Astrocyte (in vitro differentiated cells and primary cell): ENCODE measurements at regions not wholly inside any gene's neighbourhood (a gene's known extent, or its start where the extent isn't known, plus 50 kb on each side); places are given as distances from the start of the nearest gene placed in this dataset.

Source experiments
- DNase-seq: peaks from one replicate; pipeline ENCODE4 v3.0.0-alpha.2; 2010; ENCODE audit warnings: low read depth
- FAIRE-seq: peaks from 2 replicates; lab custom pipeline; 2011; peaks lifted over from hg19 to GRCh38; lab: Jason Lieb, UNC
- H2AFZ ChIP-seq: 2 replicates; pipeline ENCODE4 v1.6.0; 2012; ENCODE audit warnings: low read depth, low read length, inconsistent platforms
- H3K27ac ChIP-seq: 2 replicates; pipeline ENCODE4 v1.5.1; 2011; ENCODE audit warnings: low read depth, low read length, inconsistent platforms
- H3K27me3 ChIP-seq: 2 replicates; pipeline ENCODE4 v1.6.0; 2011; ENCODE audit warnings: low read length, inconsistent platforms; ENCODE audit not compliant: insufficient read depth
- H3K36me3 ChIP-seq: 2 replicates; pipeline ENCODE4 v1.5.1; 2011; ENCODE audit warnings: low read length, inconsistent platforms; ENCODE audit not compliant: insufficient read depth
- H3K4me1 ChIP-seq: 2 replicates; pipeline ENCODE4 v1.5.1; 2011; ENCODE audit warnings: low read length, inconsistent platforms; ENCODE audit not compliant: insufficient read depth
- H3K4me2 ChIP-seq: 2 replicates; pipeline ENCODE4 v1.6.0; 2012; ENCODE audit warnings: low read length, inconsistent platforms
- H3K4me3 ChIP-seq: 2 replicates; pipeline ENCODE4 v1.5.1; 2011; ENCODE audit warnings: low read depth, mild to moderate bottlenecking, low read length, inconsistent platforms; ENCODE audit not compliant: insufficient read depth
- H3K79me2 ChIP-seq: 2 replicates; pipeline ENCODE4 v1.6.0; 2012; ENCODE audit warnings: mild to moderate bottlenecking, low read length, inconsistent platforms; ENCODE audit not compliant: insufficient read depth
- H3K9ac ChIP-seq: 2 replicates; pipeline ENCODE4 v1.6.0; 2012; ENCODE audit warnings: mild to moderate bottlenecking, low read length, inconsistent platforms
- H3K9me3 ChIP-seq: 2 replicates; pipeline ENCODE4 v1.5.1; 2012; ENCODE audit warnings: low read depth, mild to moderate bottlenecking, low read length, inconsistent platforms; ENCODE audit not compliant: insufficient read depth
- H4K20me1 ChIP-seq: 2 replicates; pipeline ENCODE4 v1.6.0; 2012; ENCODE audit warnings: low read length, inconsistent platforms; ENCODE audit not compliant: insufficient read depth
- H3K27ac Mint-ChIP-seq: one replicate; pipeline ENCODE4 v1.8.0; 2021; ENCODE audit warnings: mild to moderate bottlenecking, mixed read lengths; ENCODE audit not compliant: unreplicated experiment
- H3K27me3 Mint-ChIP-seq: one replicate; pipeline ENCODE4 v1.8.0; 2021; ENCODE audit warnings: low read depth, mixed read lengths; ENCODE audit not compliant: unreplicated experiment
- H3K36me3 Mint-ChIP-seq: one replicate; pipeline ENCODE4 v1.8.0; 2021; ENCODE audit warnings: low read depth, mixed read lengths; ENCODE audit not compliant: unreplicated experiment
- H3K4me1 Mint-ChIP-seq: one replicate; pipeline ENCODE4 v1.8.0; 2021; ENCODE audit warnings: low read depth, mixed read lengths; ENCODE audit not compliant: unreplicated experiment
- H3K4me3 Mint-ChIP-seq: one replicate; pipeline ENCODE4 v1.8.0; 2021; ENCODE audit warnings: mild to moderate bottlenecking, moderate library complexity, mixed read lengths; ENCODE audit not compliant: unreplicated experiment
- H3K9me3 Mint-ChIP-seq: one replicate; pipeline ENCODE4 v1.8.0; 2021; ENCODE audit warnings: mild to moderate bottlenecking, mixed read lengths; ENCODE audit not compliant: unreplicated experiment
- CTCF ChIP-seq: IDR thresholded peaks from 2 replicates; pipeline ENCODE4 v1.5.1; 2011; ENCODE audit warnings: low read depth, mild to moderate bottlenecking, inconsistent platforms, low read length, moderate library complexity; ENCODE audit not compliant: insufficient read depth
- EZH2 ChIP-seq: IDR thresholded peaks from 2 replicates; pipeline ENCODE4 v1.6.1; 2012; ENCODE audit warnings: mild to moderate bottlenecking, low read length, inconsistent platforms; ENCODE audit not compliant: insufficient read depth

GRCh38 chr13:75137911-75138571 is 343.9 kb downstream of the TBC1D4 start:
- H3K27me3 ChIP-seq, result no peaks in the 10 kb centered on the region
- H4K20me1 ChIP-seq, result no peaks in the 10 kb centered on the region
- H3K79me2 ChIP-seq, result no peaks in the 10 kb centered on the region
- Mint-ChIP-seq H3K36me3 (no peaks in the 10 kb centered on the region), H3K27ac (peak overlapping the region; percentile 64), H3K4me3 (no peak overlapping the region), H3K27me3 (no peaks in the 10 kb centered on the region), H3K4me1 (peaks cover 43% of the 10 kb centered on the region), H3K9me3 (peaks cover 8% of the 10 kb centered on the region)
- DNase-seq, result no peak
- no peak overlapping the region for H3K27ac ChIP-seq
- no peak overlapping the region for H3K9ac ChIP-seq
- no peaks in the 10 kb centered on the region for H3K9me3 ChIP-seq
- no peak overlapping the region for H2AFZ ChIP-seq
- peaks cover 9% of the 10 kb centered on the region for H3K4me1 ChIP-seq
- H3K4me2 ChIP-seq, result no peak overlapping the region
- no peak for TF ChIP-seq CTCF
- TF ChIP-seq EZH2, result no peak
- H3K36me3 ChIP-seq, result no peaks in the 10 kb centered on the region
- FAIRE-seq, result no peak
- no peak overlapping the region for H3K4me3 ChIP-seq

GRCh38 chr13:75136151-75136550 is 345.8 kb downstream of the TBC1D4 start:
- peak overlapping the region; percentile 34 for H3K9ac ChIP-seq

More at GRCh38 chr13:75136151-75136550, 345.8 kb downstream of the TBC1D4 start:
- no peak overlapping the region for H2AFZ ChIP-seq
- peaks cover 9% of the 10 kb centered on the region for H3K4me1 ChIP-seq
- no peaks in the 10 kb centered on the region for H3K36me3 ChIP-seq
- H3K27ac ChIP-seq, result peak overlapping the region; percentile 91
- no peaks in the 10 kb centered on the region for H4K20me1 ChIP-seq
- H3K79me2 ChIP-seq, result no peaks in the 10 kb centered on the region
- H3K4me1 Mint-ChIP-seq, result peaks cover 45% of the 10 kb centered on the region
- no peaks in the 10 kb centered on the region for H3K27me3 Mint-ChIP-seq
- peak overlapping the region; percentile 95 for H3K27ac Mint-ChIP-seq
- no peak overlapping the region for H3K4me3 ChIP-seq
- no peaks in the 10 kb centered on the region for H3K36me3 Mint-ChIP-seq
- H3K9me3 ChIP-seq, result no peaks in the 10 kb centered on the region
- FAIRE-seq (no peak), DNase-seq (peak; percentile 36)
- peaks cover 8% of the 10 kb centered on the region for H3K9me3 Mint-ChIP-seq
- peak overlapping the region; percentile 30 for H3K4me3 Mint-ChIP-seq
- no peaks in the 10 kb centered on the region for H3K27me3 ChIP-seq
- H3K4me2 ChIP-seq, result peak overlapping the region; percentile 81
- TF ChIP-seq CTCF (no peak), EZH2 (no peak)
